Trophoblast cell (in vitro differentiated cells and primary cell): ENCODE measurements at regions not wholly inside any gene's neighbourhood (a gene's known extent, or its start where the extent isn't known, plus 50 kb on each side); places are given as distances from the start of the nearest gene placed in this dataset.

ENCODE experiments used
- DNase-seq, 2 donors: peaks; one replicate each; pipeline ENCODE4 v3.0.0-alpha.2; 2016
- H2AFZ ChIP-seq: 2 replicates; pipeline ENCODE4 v1.6.1; 2013; ENCODE audit warnings: low read length, moderate library complexity, mild to moderate bottlenecking; ENCODE audit not compliant: insufficient read depth, poor library complexity
- H2AK5ac ChIP-seq: 2 replicates; pipeline ENCODE4 v1.6.1; 2013; ENCODE audit warnings: mild to moderate bottlenecking, low read length
- H2BK120ac ChIP-seq: 2 replicates; pipeline ENCODE4 v1.6.1; 2013; ENCODE audit warnings: low read length, mild to moderate bottlenecking, moderate library complexity; ENCODE audit not compliant: insufficient read depth, poor library complexity
- H2BK12ac ChIP-seq: 2 replicates; pipeline ENCODE4 v1.6.1; 2013; ENCODE audit warnings: mild to moderate bottlenecking, low read length, moderate library complexity
- H2BK5ac ChIP-seq: 2 replicates; pipeline ENCODE4 v1.6.1; 2013; ENCODE audit warnings: low read length, low read depth, moderate library complexity, mild to moderate bottlenecking; ENCODE audit not compliant: poor library complexity
- H3K14ac ChIP-seq: 2 replicates; pipeline ENCODE4 v1.6.1; 2013; ENCODE audit warnings: mild to moderate bottlenecking, low read length
- H3K18ac ChIP-seq: 2 replicates; pipeline ENCODE4 v1.6.1; 2013; ENCODE audit warnings: mild to moderate bottlenecking, low read length
- H3K23ac ChIP-seq: 2 replicates; pipeline ENCODE4 v1.6.1; 2013; ENCODE audit warnings: low read length
- H3K27ac ChIP-seq: 2 replicates; pipeline ENCODE4 v1.5.1; 2013; ENCODE audit warnings: low read depth, mild to moderate bottlenecking, inconsistent platforms, low read length, moderate library complexity
- H3K27me3 ChIP-seq: 2 replicates; pipeline ENCODE4 v1.6.1; 2013; ENCODE audit warnings: inconsistent platforms, mild to moderate bottlenecking, low read length, moderate library complexity; ENCODE audit not compliant: insufficient read depth
- H3K36me3 ChIP-seq, 2 experiments: 1 replicate in 1 of 2; 2 replicates in 1 of 2; pipeline ENCODE4 v1.6.1; 2013; ENCODE audit warnings: low read length in 2 of 2, mild to moderate bottlenecking in 2 of 2, moderate library complexity in 1 of 2; ENCODE audit not compliant: insufficient read depth in 2 of 2, control insufficient read depth in 1 of 2
- H3K4ac ChIP-seq: 2 replicates; pipeline ENCODE4 v1.6.1; 2013; ENCODE audit warnings: low read depth, mild to moderate bottlenecking, low read length, moderate library complexity
- H3K4me1 ChIP-seq, 2 experiments: 1 replicate in 1 of 2; 2 replicates in 1 of 2; pipeline ENCODE4 v1.6.1; 2013; ENCODE audit warnings: low read length in 2 of 2, mild to moderate bottlenecking in 2 of 2, moderate library complexity in 1 of 2; ENCODE audit not compliant: insufficient read depth in 2 of 2, control insufficient read depth in 1 of 2
- H3K4me2 ChIP-seq: 2 replicates; pipeline ENCODE4 v1.6.1; 2013; ENCODE audit warnings: inconsistent platforms, mild to moderate bottlenecking, low read length, moderate library complexity
- H3K4me3 ChIP-seq: 2 replicates; pipeline ENCODE4 v1.5.1; 2013; ENCODE audit warnings: mild to moderate bottlenecking, low read depth, low read length, inconsistent platforms
- H3K79me1 ChIP-seq: one replicate; pipeline ENCODE4 v1.6.1; 2013; ENCODE audit warnings: low read length
- H3K79me2 ChIP-seq: 2 replicates; pipeline ENCODE4 v1.6.1; 2013; ENCODE audit warnings: low read length, mild to moderate bottlenecking; ENCODE audit not compliant: control insufficient read depth, insufficient read depth, poor library complexity
- H3K9ac ChIP-seq: 2 replicates; pipeline ENCODE4 v1.6.1; 2013; ENCODE audit warnings: mild to moderate bottlenecking, low read length
- H3K9me3 ChIP-seq: 2 replicates; pipeline ENCODE4 v1.6.1; 2013; ENCODE audit warnings: low read depth, mild to moderate bottlenecking, control low read depth, inconsistent platforms, low read length; ENCODE audit not compliant: insufficient read depth
- H4K12ac ChIP-seq: 2 replicates; pipeline ENCODE4 v1.6.1; 2013; ENCODE audit warnings: low read depth, mild to moderate bottlenecking, low read length, moderate library complexity
- H4K8ac ChIP-seq: 2 replicates; pipeline ENCODE4 v1.6.1; 2013; ENCODE audit warnings: low read depth, mild to moderate bottlenecking, low read length, moderate library complexity
- H4K91ac ChIP-seq: one replicate; pipeline ENCODE4 v1.6.1; 2013; ENCODE audit warnings: low read depth, mild to moderate bottlenecking, low read length, moderate library complexity
- WGBS: extraction: QIAGEN DNeasy Blood & Tissue Kit; methylation state at CpG from one replicate; pipeline ENCODE4 v1.1.7; 2013; ENCODE audit warnings: missing lambda C conversion rate; ENCODE audit not compliant: insufficient read length, insufficient coverage; ENCODE audit errors: extremely low coverage; 5-methylcytosine and 5-hydroxymethylcytosine counted together

GRCh38 chr7:67900456-67900855, 903.8 kb downstream of the TYW1 start:
- Histone ChIP-seq H3K23ac (no peak overlapping the region), H4K8ac (no peak overlapping the region), H3K4me2 (no peak overlapping the region), H3K79me1 (no peaks in the 10 kb centered on the region), H2BK120ac (no peak overlapping the region), H3K4me3 (no peak overlapping the region), H3K9me3 (no peaks in the 10 kb centered on the region), H3K36me3 (no peaks in the 10 kb centered on the region), H3K79me2 (no peaks in the 10 kb centered on the region), H4K91ac (no peak overlapping the region), H3K27ac (no peak overlapping the region), H3K18ac (no peak overlapping the region), H4K12ac (no peak overlapping the region), H3K9ac (no peak overlapping the region), H2AK5ac (no peak overlapping the region), H3K4ac (no peak overlapping the region), H2BK12ac (no peak overlapping the region), H2AFZ (no peak overlapping the region), H3K27me3 (no peaks in the 10 kb centered on the region), H3K4me1 (no peaks in the 10 kb centered on the region), H2BK5ac (no peak overlapping the region), H3K14ac (no peak overlapping the region)
- WGBS: no CpG with 5 or more reads among the region's 2 CpGs
- no peak for DNase-seq

DNA sequence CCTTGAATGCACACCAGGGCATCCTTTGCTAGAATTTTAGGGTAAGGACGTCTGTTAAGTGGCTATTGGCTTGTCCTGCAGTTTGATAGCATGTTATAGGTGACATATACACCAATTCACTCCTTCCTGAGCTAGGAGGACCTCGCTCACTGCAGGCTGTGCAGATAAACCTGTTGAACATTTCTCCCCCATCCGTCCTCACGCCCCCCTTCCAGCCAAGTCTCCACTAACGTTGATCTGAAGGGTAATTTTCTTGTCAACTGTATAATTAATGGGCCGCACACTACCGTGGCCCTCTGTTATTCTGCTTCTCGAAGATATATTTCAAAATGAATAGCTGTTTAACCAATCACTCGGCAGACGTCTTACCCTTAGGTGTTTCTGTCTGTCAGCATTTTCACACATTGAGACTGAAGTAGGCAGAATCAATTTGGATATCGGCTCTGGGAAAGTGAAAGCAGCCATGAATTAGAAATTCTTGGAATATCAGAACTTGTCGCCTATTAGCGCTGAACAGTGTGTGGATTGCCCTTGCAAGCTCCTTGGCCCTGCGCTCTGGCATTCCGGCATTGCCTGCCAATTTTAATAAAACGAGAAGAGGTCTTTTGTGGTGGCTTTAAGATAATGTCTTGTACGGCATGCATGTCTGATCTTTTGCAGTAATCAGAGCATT, 905.3 kb downstream of the TYW1 start:
- no peaks in the 10 kb centered on the region for H3K79me2 ChIP-seq
- H3K9ac ChIP-seq: no peak overlapping the region
- H3K23ac ChIP-seq: no peak overlapping the region
- H3K4ac ChIP-seq: no peak overlapping the region
- H3K4me2 ChIP-seq: no peak overlapping the region
- no peak for DNase-seq
- H3K9me3 ChIP-seq: no peaks in the 10 kb centered on the region
- H4K8ac ChIP-seq: no peak overlapping the region
- no peak overlapping the region for H2BK120ac ChIP-seq
- no peaks in the 10 kb centered on the region for H3K4me1 ChIP-seq
- H2AFZ ChIP-seq: no peak overlapping the region
- WGBS: no CpG with 5 or more reads among the region's 17 CpGs
- no peak overlapping the region for H3K18ac ChIP-seq
- H2BK5ac ChIP-seq: no peak overlapping the region
- H3K27ac ChIP-seq: no peak overlapping the region
- no peak overlapping the region for H2AK5ac ChIP-seq
- H3K79me1 ChIP-seq: no peaks in the 10 kb centered on the region
- H4K12ac ChIP-seq: no peak overlapping the region
- H3K4me3 ChIP-seq: no peak overlapping the region
- H3K36me3 ChIP-seq: no peaks in the 10 kb centered on the region
- H2BK12ac ChIP-seq: no peak overlapping the region
- H3K27me3 ChIP-seq: no peaks in the 10 kb centered on the region
- no peak overlapping the region for H3K14ac ChIP-seq
- no peak overlapping the region for H4K91ac ChIP-seq

DNA sequence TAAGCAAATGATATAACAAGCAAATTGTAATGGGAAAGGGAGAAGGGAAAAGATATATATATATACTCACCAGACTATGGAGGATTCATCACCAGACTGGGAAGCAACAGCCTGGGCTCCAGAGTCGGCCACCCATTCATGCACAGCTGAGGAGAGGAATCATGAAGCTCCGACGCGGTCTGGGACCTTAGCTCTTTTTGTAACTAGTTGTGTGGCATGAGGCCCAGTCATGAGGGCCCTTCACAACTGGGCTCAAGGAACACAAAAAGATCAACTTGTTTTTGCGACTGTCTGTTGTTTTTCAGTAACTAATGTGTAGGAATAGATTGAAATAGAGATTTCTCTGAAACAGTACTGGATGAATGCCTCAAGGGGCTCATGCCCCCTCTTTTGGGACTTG, 911.2 kb downstream of the TYW1 start:
- Histone ChIP-seq H3K4me1 (no peaks in the 10 kb centered on the region), H3K27me3 (no peaks in the 10 kb centered on the region), H3K4ac (no peak overlapping the region), H3K9ac (no peak overlapping the region), H3K4me3 (no peak overlapping the region), H4K8ac (no peak overlapping the region), H3K79me1 (no peaks in the 10 kb centered on the region), H2BK12ac (no peak overlapping the region), H3K36me3 (no peaks in the 10 kb centered on the region), H2BK120ac (no peak overlapping the region), H3K18ac (no peak overlapping the region), H3K79me2 (no peaks in the 10 kb centered on the region), H3K4me2 (no peak overlapping the region), H3K23ac (no peak overlapping the region), H2BK5ac (no peak overlapping the region), H3K27ac (no peak overlapping the region), H2AK5ac (no peak overlapping the region), H2AFZ (no peak overlapping the region), H3K14ac (no peak overlapping the region), H4K12ac (no peak overlapping the region), H3K9me3 (no peaks in the 10 kb centered on the region), H4K91ac (no peak overlapping the region)
- no peak for DNase-seq
- no CpG with 5 or more reads among the region's 5 CpGs for WGBS

DNA sequence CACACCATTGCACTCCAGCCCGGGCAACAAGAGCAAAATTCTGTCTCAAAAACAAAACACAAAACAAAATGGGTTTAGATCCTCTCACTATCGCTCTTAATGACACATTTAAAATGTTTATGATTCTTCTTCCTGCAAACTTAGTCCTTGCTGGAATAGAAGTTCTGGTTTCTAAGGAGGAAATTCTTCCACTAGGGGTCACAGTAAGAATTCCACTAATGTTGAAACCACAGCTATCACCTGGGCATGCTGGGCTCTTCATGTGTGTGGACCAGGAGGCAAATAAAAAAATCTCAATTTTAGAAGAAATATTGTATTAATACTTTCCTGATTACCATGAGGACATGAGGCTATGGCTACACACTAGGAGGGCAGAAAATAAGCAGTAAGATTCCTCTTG, 915.8 kb downstream of the TYW1 start:
- Histone ChIP-seq H3K27me3 (no peaks in the 10 kb centered on the region), H3K9me3 (no peaks in the 10 kb centered on the region), H2BK12ac (no peak overlapping the region), H3K4me1 (peaks cover 5% of the 10 kb centered on the region in 2 experiments), H2BK5ac (no peak overlapping the region), H2AFZ (no peak overlapping the region), H3K4ac (no peak overlapping the region), H2BK120ac (no peak overlapping the region), H3K14ac (no peak overlapping the region), H3K36me3 (no peaks in the 10 kb centered on the region), H4K91ac (no peak overlapping the region), H3K23ac (no peak overlapping the region), H3K27ac (no peak overlapping the region), H3K79me2 (no peaks in the 10 kb centered on the region), H3K4me2 (no peak overlapping the region), H3K4me3 (no peak overlapping the region), H3K9ac (no peak overlapping the region), H4K12ac (no peak overlapping the region), H3K79me1 (no peaks in the 10 kb centered on the region), H4K8ac (no peak overlapping the region), H3K18ac (no peak overlapping the region), H2AK5ac (no peak overlapping the region)
- WGBS: no CpG with 5 or more reads among the region's 2 CpGs
- DNase-seq: no peak
